OCI-LY7 (cell line): ENCODE measurements at regions not wholly inside any gene's neighbourhood (a gene's known extent, or its start where the extent isn't known, plus 50 kb on each side); places are given as distances from the start of the nearest gene placed in this dataset.

Source experiments
- BruUV-seq: library from RNA; stranded (reverse); fragments of 400-500 nt; replicated peaks from 2 replicates; lab custom pipeline; 2021; lab: Mats Ljungman, UMichigan
- CTCF ChIA-PET: fragments of 300-600 bp; sonication (Branson Sonifier 250); formaldehyde crosslinking; loops from one replicate; lab custom pipeline; 2022; ENCODE audit warnings: antibody characterized with exemption; ENCODE audit not compliant: unreplicated experiment; lab: Charles Lee
- POLR2A ChIA-PET: fragments of 300-600 bp; sonication (Branson Sonifier 250); formaldehyde crosslinking; loops from one replicate; lab custom pipeline; 2022; ENCODE audit warnings: antibody characterized with exemption; lab: Charles Lee
- DNase-seq: peaks from one replicate; pipeline ENCODE4 v3.0.0-alpha.2; 2015; ENCODE audit warnings: low spot score
- H2AFZ ChIP-seq: fragments of 200-600 bp; sonication (generic), shearing (Covaris generic); 2 replicates; pipeline ENCODE4 v1.6.1; 2014; ENCODE audit warnings: mild to moderate bottlenecking, antibody characterized with exemption, low read length, moderate library complexity
- H3K27ac ChIP-seq: fragments of 200-600 bp; sonication (generic); 2 replicates; pipeline ENCODE4 v1.5.1; 2014; ENCODE audit warnings: mixed run types, low read depth, mild to moderate bottlenecking, moderate library complexity, low read length, inconsistent platforms; ENCODE audit not compliant: poor library complexity, severe bottlenecking
- H3K36me3 ChIP-seq: fragments of 200-600 bp; sonication (generic); 2 replicates; pipeline ENCODE4 v1.6.1; 2014; ENCODE audit warnings: mild to moderate bottlenecking, antibody characterized with exemption, low read length, moderate library complexity, mixed read lengths; ENCODE audit not compliant: insufficient read depth
- H3K4me1 ChIP-seq: fragments of 200-600 bp; sonication (generic); 2 replicates; pipeline ENCODE4 v1.5.1; 2014; ENCODE audit warnings: mild to moderate bottlenecking, low read length; ENCODE audit not compliant: insufficient read depth, poor library complexity, severe bottlenecking
- H3K4me2 ChIP-seq: fragments of 200-600 bp; sonication (generic); 2 replicates; pipeline ENCODE4 v1.6.1; 2014; ENCODE audit warnings: mild to moderate bottlenecking, low read length
- H3K4me3 ChIP-seq: fragments of 200-600 bp; sonication (generic); 2 replicates; pipeline ENCODE4 v1.5.1; 2014; ENCODE audit warnings: mild to moderate bottlenecking, low read depth, low read length; ENCODE audit not compliant: poor library complexity, severe bottlenecking
- H3K79me2 ChIP-seq: fragments of 200-600 bp; sonication (generic); 2 replicates; pipeline ENCODE4 v1.6.1; 2016; ENCODE audit warnings: low read depth, mild to moderate bottlenecking, low read length, moderate library complexity, mixed read lengths; ENCODE audit not compliant: insufficient read depth
- H3K9me2 ChIP-seq: fragments of 200-600 bp; sonication (generic); 2 replicates; pipeline ENCODE4 v1.6.1; 2016; ENCODE audit warnings: mild to moderate bottlenecking, low read length, mixed read lengths; ENCODE audit not compliant: insufficient read depth
- H3K9me3 ChIP-seq: fragments of 200-600 bp; sonication (generic); 2 replicates; pipeline ENCODE4 v1.6.1; 2014; ENCODE audit warnings: mild to moderate bottlenecking, mixed run types, low read length, mixed read lengths
- H4K20me1 ChIP-seq: fragments of 200-600 bp; sonication (generic); 2 replicates; pipeline ENCODE4 v1.6.1; 2014; ENCODE audit warnings: mild to moderate bottlenecking, antibody characterized with exemption, low read length, moderate library complexity, mixed read lengths; ENCODE audit not compliant: insufficient read depth
- EZH2phosphoT487 ChIP-seq: fragments of 200-600 bp; sonication (generic); IDR thresholded peaks from 2 replicates; pipeline ENCODE4 v1.6.1; 2018; ENCODE audit warnings: low read depth, borderline replicate concordance, mild to moderate bottlenecking, mixed run types, antibody characterized with exemption, low read length, moderate library complexity, mixed read lengths
- intact Hi-C: fragments of 100-400 bp; cut with micrococcal nuclease; formaldehyde crosslinking; loops from one replicate; pipeline ENCODE4 v1.10.0; 2022; ENCODE audit not compliant: unreplicated experiment
- TF ChIP-seq, protein P1 (sequence below): fragments of 200-600 bp; sonication (generic); conservative IDR thresholded peaks from 2 replicates; pipeline ENCODE4 v1.5.1; 2014; ENCODE audit warnings: mild to moderate bottlenecking, antibody characterized with exemption, low read length, moderate library complexity, mixed read lengths

DNA sequence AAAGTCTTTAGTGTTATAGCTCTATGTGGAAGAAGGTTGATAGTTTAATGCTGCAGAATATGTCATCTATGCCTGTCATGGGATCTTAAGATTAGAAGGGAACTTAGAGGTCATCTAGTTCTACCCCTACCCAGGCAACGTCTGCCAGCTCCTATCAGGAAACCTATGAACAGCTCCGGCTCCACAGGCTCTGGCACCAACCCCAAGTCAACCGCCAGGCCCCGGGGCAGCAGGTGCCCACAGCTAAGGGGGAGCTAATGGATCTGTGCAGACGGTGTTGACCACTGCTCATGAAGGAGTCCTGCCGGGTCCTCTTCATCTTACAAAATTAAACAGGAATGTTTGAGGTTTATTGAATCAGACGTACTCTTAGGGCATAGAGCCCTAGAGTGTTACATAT is 440.8 kb upstream of the KLHL29 start:
- Histone ChIP-seq H3K27ac (no peak overlapping the region), H3K9me3 (no peaks in the 10 kb centered on the region), H3K4me3 (no peak overlapping the region), H3K4me2 (no peak overlapping the region), H4K20me1 (no peaks in the 10 kb centered on the region), H3K9me2 (no peaks in the 10 kb centered on the region), H2AFZ (no peak overlapping the region), H3K36me3 (no peaks in the 10 kb centered on the region), H3K79me2 (no peaks in the 10 kb centered on the region), H3K4me1 (no peaks in the 10 kb centered on the region)
- TF ChIP-seq, protein P1, sequence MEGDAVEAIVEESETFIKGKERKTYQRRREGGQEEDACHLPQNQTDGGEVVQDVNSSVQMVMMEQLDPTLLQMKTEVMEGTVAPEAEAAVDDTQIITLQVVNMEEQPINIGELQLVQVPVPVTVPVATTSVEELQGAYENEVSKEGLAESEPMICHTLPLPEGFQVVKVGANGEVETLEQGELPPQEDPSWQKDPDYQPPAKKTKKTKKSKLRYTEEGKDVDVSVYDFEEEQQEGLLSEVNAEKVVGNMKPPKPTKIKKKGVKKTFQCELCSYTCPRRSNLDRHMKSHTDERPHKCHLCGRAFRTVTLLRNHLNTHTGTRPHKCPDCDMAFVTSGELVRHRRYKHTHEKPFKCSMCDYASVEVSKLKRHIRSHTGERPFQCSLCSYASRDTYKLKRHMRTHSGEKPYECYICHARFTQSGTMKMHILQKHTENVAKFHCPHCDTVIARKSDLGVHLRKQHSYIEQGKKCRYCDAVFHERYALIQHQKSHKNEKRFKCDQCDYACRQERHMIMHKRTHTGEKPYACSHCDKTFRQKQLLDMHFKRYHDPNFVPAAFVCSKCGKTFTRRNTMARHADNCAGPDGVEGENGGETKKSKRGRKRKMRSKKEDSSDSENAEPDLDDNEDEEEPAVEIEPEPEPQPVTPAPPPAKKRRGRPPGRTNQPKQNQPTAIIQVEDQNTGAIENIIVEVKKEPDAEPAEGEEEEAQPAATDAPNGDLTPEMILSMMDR, result no peak
- CTCF ChIA-PET, result no interaction called here
- no peak for DNase-seq
- POLR2A ChIA-PET, result no interaction called here
- intact Hi-C loops, result no loop called here
- BruUV-seq, result no TSS peak

DNA sequence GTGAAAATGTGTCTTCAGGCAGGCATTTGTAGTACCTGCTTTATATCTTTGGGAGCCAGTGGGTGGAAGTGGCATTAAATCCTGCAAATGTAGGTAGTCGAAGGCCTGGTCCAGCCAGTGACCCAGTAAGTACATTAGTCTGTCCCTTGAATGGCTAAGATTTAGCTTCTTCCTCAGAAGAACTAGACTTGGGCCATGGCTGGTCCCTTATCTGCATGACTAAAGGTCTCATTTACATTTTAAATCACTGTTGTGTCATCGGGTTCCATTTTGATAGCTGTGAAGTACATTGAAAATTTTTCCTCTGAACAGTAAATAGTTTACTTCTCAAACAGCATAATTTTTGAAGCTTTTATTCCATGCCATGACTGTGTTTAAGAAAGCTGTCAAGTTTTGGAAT is 438.4 kb upstream of the KLHL29 start:
- BruUV-seq, result no TSS peak
- Histone ChIP-seq H4K20me1 (no peaks in the 10 kb centered on the region), H3K4me1 (no peaks in the 10 kb centered on the region), H3K9me3 (no peaks in the 10 kb centered on the region), H3K9me2 (no peaks in the 10 kb centered on the region), H3K4me2 (no peak overlapping the region), H2AFZ (no peak overlapping the region), H3K36me3 (no peaks in the 10 kb centered on the region), H3K27ac (no peak overlapping the region), H3K79me2 (no peaks in the 10 kb centered on the region), H3K4me3 (no peak overlapping the region)
- CTCF ChIA-PET, result no interaction called here
- TF ChIP-seq, protein P1, result no peak
- no peak for TF ChIP-seq EZH2phosphoT487
- no peak for DNase-seq
- POLR2A ChIA-PET, result no interaction called here
- intact Hi-C loops, result no loop called here

DNA sequence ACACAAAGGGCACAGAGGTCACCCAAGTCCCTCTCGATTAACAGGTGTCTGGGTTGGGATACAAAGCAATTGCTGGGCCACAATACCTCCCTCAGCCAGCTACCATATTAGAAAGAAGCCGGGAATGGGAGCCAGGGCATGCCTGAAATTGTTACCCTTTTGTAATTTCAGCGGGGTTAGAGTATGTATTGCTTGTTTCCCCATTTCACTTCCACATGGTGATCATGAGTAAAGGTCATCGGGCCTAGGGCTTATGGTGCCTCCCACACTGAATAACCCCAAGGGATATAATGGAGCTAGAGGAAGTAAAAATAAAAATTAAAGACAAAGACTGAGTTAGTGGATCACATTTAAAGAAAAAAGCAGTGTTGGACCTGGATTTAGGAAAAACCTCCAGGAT is 437.2 kb upstream of the KLHL29 start:
- intact Hi-C loops, result no loop called here
- no peaks in the 10 kb centered on the region for H3K4me1 ChIP-seq
- H2AFZ ChIP-seq, result no peak overlapping the region
- no peaks in the 10 kb centered on the region for H4K20me1 ChIP-seq
- no peak for TF ChIP-seq EZH2phosphoT487
- TF ChIP-seq, protein P1, result no peak
- no peak overlapping the region for H3K4me2 ChIP-seq
- no peak for DNase-seq
- no peak overlapping the region for H3K27ac ChIP-seq
- H3K9me2 ChIP-seq, result no peaks in the 10 kb centered on the region
- no peaks in the 10 kb centered on the region for H3K9me3 ChIP-seq
- no TSS peak for BruUV-seq
- H3K36me3 ChIP-seq, result no peaks in the 10 kb centered on the region
- H3K79me2 ChIP-seq, result no peaks in the 10 kb centered on the region
- ChIA-PET POLR2A (no interaction called here), CTCF (no interaction called here)
- H3K4me3 ChIP-seq, result no peak overlapping the region
